Upper lobe of left lung (tissue), 6 donors: ENCODE measurements at regions not wholly inside any gene's neighbourhood (a gene's known extent, or its start where the extent isn't known, plus 50 kb on each side); places are given as distances from the start of the nearest gene placed in this dataset.
"Not testable (repeated sequence)": the region's sequence is repeated elsewhere in the genome, so short reads cannot be mapped to it uniquely, and the experiment has no call there.

ENCODE experiments used
- ATAC-seq, 2 donors: fragments of 200-7000 bp; cut with Tn5 transposase; one replicate each; pipeline ENCODE4 v1.9.1; 2022; ENCODE audit warnings: mild to moderate bottlenecking in 2 of 2, moderate library complexity in 2 of 2; ENCODE audit not compliant: low FRiP score in 2 of 2
- DNase-seq, 2 donors: peaks; one replicate each; pipeline ENCODE4 v3.0.0-alpha.2; 2019 to 2020
- H3K27ac ChIP-seq, 4 donors: fragments of 200-600 bp; sonication (generic); one replicate each; pipeline ENCODE4 v1.5.1; 2016 to 2019
- H3K27me3 ChIP-seq, 4 donors: fragments of 200-600 bp; sonication (generic); one replicate each; pipeline ENCODE4 v1.5.1; 2017 to 2019
- H3K36me3 ChIP-seq, 4 donors: fragments of 200-600 bp; sonication (generic); one replicate each; pipeline ENCODE4 v1.5.1; 2016 to 2019
- H3K4me1 ChIP-seq, 4 donors: fragments of 200-600 bp; sonication (generic); one replicate each; pipeline ENCODE4 v1.5.1; 2018 to 2019
- H3K4me3 ChIP-seq, 4 donors: fragments of 200-600 bp; sonication (generic); one replicate each; pipeline ENCODE4 v1.5.1; 2017 to 2019; ENCODE audit warnings: mild to moderate bottlenecking in 2 of 4, moderate library complexity in 1 of 4
- H3K9me3 ChIP-seq, 4 donors: fragments of 200-600 bp; sonication (generic); one replicate each; pipeline ENCODE4 v1.5.1; 2018 to 2019
- CTCF ChIP-seq, 6 experiments: fragments of 450-650 bp in 4 of 6; fragments of 200-600 bp in 2 of 6; sonication (generic) in 2 of 6; IDR thresholded peaks; one replicate each; pipeline ENCODE4 v1.5.1; 2016 to 2019; ENCODE audit warnings: antibody characterized with exemption in 6 of 6
- EP300 ChIP-seq, 4 donors: sonication (generic); formaldehyde crosslinking; IDR thresholded peaks; one replicate each; pipeline ENCODE4 v1.5.1; 2017; ENCODE audit warnings: antibody characterized with exemption in 4 of 4, control low read depth in 2 of 4
- POLR2A ChIP-seq, 4 donors: fragments of 450-650 bp; IDR thresholded peaks; one replicate each; pipeline ENCODE4 v1.5.1; 2016 to 2017; ENCODE audit warnings: antibody characterized with exemption in 4 of 4, mild to moderate bottlenecking in 2 of 4
- POLR2AphosphoS5 ChIP-seq, 2 donors: sonication (generic); formaldehyde crosslinking; IDR thresholded peaks; one replicate each; pipeline ENCODE4 v1.5.1; 2017; ENCODE audit warnings: antibody characterized with exemption in 2 of 2
- WGBS, 2 donors: methylation state at CpG; one replicate each; pipeline ENCODE4 v1.1.5; 2017 to 2018; 5-methylcytosine and 5-hydroxymethylcytosine counted together
- donor health status: DM: no; HTN: no; CAD: no; lungs with moderate emphysema.
- donor health status: DM: no; HTN: yes; CAD: no; lungs with severe emphysema.

- no peak for TF ChIP-seq POLR2AphosphoS5 (IDR thresholded peaks at IDR 0.05)
- TF ChIP-seq POLR2A (IDR thresholded peaks at IDR 0.05) = no peak
- TF ChIP-seq EP300 (IDR thresholded peaks at IDR 0.05) = no peak
- no peak for TF ChIP-seq CTCF (IDR thresholded peaks at IDR 0.05)
- H3K9me3 ChIP-seq = peaks cover 0 to 5% (median 2%) of the 10 kb centered on the region in 4 donors
- H3K4me1 ChIP-seq = no peaks in the 10 kb centered on the region
- H3K27me3 ChIP-seq = no peaks in the 10 kb centered on the region
- peaks cover 0 to 52% (median 8%) of the 10 kb centered on the region in 4 donors for H3K36me3 ChIP-seq
- H3K27ac ChIP-seq = no peak overlapping the region
- no peak overlapping the region for H3K4me3 ChIP-seq
- WGBS, 2 donors = 90% methylated on average over 3 of the region's 3 CpGs
- DNase-seq (no peak), ATAC-seq (no peak)
Measured at GRCh38 chr12:100061814-100062213, 77.1 kb upstream of the ANKS1B start.

GRCh38 chr12:100058482-100059029, 73.8 kb upstream of the ANKS1B start:
- no peaks in the 10 kb centered on the region for H3K27me3 ChIP-seq
- TF ChIP-seq EP300 (IDR thresholded peaks at IDR 0.05) (no peak), POLR2A (IDR thresholded peaks at IDR 0.05) (no peak), POLR2AphosphoS5 (IDR thresholded peaks at IDR 0.05) (no peak), CTCF (IDR thresholded peaks at IDR 0.05) (no peak)
- no peak overlapping the region for H3K4me3 ChIP-seq
- no peak for DNase-seq
- H3K36me3 ChIP-seq = peaks cover 0 to 60% (median 20%) of the 10 kb centered on the region in 4 donors
- no peak for ATAC-seq
- no peaks in the 10 kb centered on the region for H3K9me3 ChIP-seq
- H3K27ac ChIP-seq = no peak overlapping the region
- WGBS, 2 donors = 79 to 83% methylated on average over 3 of the region's 3 CpGs
- no peaks in the 10 kb centered on the region for H3K4me1 ChIP-seq

DNA sequence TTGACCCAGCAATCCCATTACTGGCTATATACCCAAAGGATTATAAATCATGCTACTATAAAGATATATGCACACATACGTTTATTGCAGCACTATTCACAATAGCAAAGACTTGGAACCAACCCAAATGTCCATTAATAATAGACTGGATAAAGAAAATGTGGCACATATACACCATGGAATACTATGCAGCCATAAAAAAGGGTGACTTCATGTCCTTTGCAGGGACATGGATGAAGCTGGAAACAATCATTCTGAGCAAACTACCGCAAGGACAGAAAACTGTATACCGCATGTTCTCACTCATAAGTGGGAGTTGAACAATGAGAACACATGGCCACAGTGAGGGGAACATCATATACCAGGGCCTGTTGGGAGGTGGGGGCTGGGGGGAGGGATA, 61.5 kb upstream of the ANKS1B start:
- H3K27ac ChIP-seq, H3K4me3 ChIP-seq, ATAC-seq, H3K27me3 ChIP-seq, H3K9me3 ChIP-seq, DNase-seq, H3K4me1 ChIP-seq: not testable (repeated sequence)
- peaks cover 0 to 61% (median 20%) of the 10 kb centered on the region in 4 donors for H3K36me3 ChIP-seq
- WGBS, 2 donors = 94 to 95% methylated on average over 3 of the region's 3 CpGs

DNA sequence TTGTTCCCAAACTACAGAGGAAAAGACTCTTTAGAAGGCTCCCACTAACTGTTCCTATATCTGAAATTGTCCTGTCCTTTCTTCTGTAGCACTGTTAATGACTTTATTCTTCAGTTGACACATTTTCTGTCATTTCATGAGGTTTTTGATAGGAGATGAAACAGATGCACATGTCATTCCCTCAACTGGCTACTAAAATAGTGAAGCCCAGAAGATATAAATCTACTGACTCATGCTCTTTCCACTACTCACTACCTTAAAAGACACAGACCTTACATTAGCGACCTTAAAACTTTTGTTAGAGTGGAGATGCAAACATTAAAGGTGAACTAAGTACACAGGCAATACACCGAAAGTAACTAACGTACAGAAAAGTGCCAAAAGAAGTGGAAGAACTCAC, 59.5 kb upstream of the ANKS1B start:
- no peak for TF ChIP-seq POLR2AphosphoS5 (IDR thresholded peaks at IDR 0.05)
- no peak for TF ChIP-seq EP300 (IDR thresholded peaks at IDR 0.05)
- no peak for TF ChIP-seq POLR2A (IDR thresholded peaks at IDR 0.05)
- no peak for TF ChIP-seq CTCF (IDR thresholded peaks at IDR 0.05)
- DNase-seq (no peak), ATAC-seq (no peak)
- Histone ChIP-seq H3K4me3 (no peak overlapping the region), H3K36me3 (peaks cover 0 to 49% (median 15%) of the 10 kb centered on the region in 4 donors), H3K9me3 (peaks cover 0 to 3% (median 0%) of the 10 kb centered on the region in 4 donors), H3K27me3 (no peaks in the 10 kb centered on the region), H3K4me1 (no peaks in the 10 kb centered on the region), H3K27ac (no peak overlapping the region)
- WGBS, 2 donors = 72 to 75% methylated on average over 3 of the region's 3 CpGs

DNA sequence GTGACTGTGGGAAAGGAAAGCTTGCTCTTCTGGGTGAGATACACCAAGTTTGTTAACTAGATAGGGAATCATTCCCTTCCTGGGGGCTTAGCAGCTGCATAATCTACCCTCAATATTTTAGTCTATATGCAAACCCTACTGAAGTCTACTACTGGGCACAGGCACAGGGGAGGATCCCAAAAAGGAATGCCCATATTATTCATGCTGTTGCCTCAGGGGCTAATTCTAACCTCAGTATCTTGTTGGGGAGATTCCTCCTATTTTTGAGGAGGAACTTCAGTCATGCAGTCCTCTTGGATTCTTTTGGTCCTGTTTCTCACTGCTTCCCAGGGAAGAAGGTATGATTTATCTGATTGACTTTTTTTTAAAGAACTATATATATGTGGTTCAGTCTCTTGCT, 58.9 kb upstream of the ANKS1B start:
- no peak for ATAC-seq
- TF ChIP-seq CTCF (IDR thresholded peaks at IDR 0.05) = no peak
- no peak for TF ChIP-seq POLR2AphosphoS5 (IDR thresholded peaks at IDR 0.05)
- peaks cover 0 to 48% (median 15%) of the 10 kb centered on the region in 4 donors for H3K36me3 ChIP-seq

More for the DNA sequence above, 58.9 kb upstream of the ANKS1B start:
- Histone ChIP-seq H3K9me3 (peaks cover 0 to 3% (median 0%) of the 10 kb centered on the region in 4 donors), H3K27ac (no peak overlapping the region), H3K4me1 (no peaks in the 10 kb centered on the region), H3K4me3 (no peak overlapping the region), H3K27me3 (no peaks in the 10 kb centered on the region)
- no peak for DNase-seq
